IMR-90 (cell line): ENCODE measurements at regions not wholly inside any gene's neighbourhood (a gene's known extent, or its start where the extent isn't known, plus 50 kb on each side); places are given as distances from the start of the nearest gene placed in this dataset.

Experiments used
- ATAC-seq: fragments of 200-7000 bp; cut with Tn5 transposase; 2 replicates; pipeline ENCODE4 v1.9.1; 2020; ENCODE audit warnings: low read depth, mild to moderate bottlenecking, moderate library complexity
- BruUV-seq: library from RNA; stranded (reverse); fragments of 400-500 nt; replicated peaks from 2 replicates; lab custom pipeline; 2021; lab: Mats Ljungman, UMichigan
- CTCF ChIA-PET: fragments of 300-600 bp; formaldehyde crosslinking; extraction: SDS; loops from one replicate; lab custom pipeline; 2021; ENCODE audit warnings: antibody characterized with exemption; lab: Yijun Ruan, JAX
- POLR2A ChIA-PET: fragments of 300-600 bp; sonication (Branson Sonifier 250); formaldehyde crosslinking; loops from one replicate; lab custom pipeline; 2022; ENCODE audit warnings: antibody characterized with exemption; ENCODE audit not compliant: unreplicated experiment; lab: Charles Lee
- DNase-seq: peaks from one replicate; pipeline ENCODE4 v3.0.0; 2013
- H2AFZ ChIP-seq: replicated peaks from 2 replicates; pipeline ENCODE3; 2013; ENCODE audit warnings: low read length, mild to moderate bottlenecking; ENCODE audit not compliant: poor library complexity
- H2AK5ac ChIP-seq: 2 replicates; pipeline ENCODE4 v1.6.1; 2013; ENCODE audit warnings: low read depth, low read length, inconsistent platforms
- H2AK9ac ChIP-seq: replicated peaks from 2 replicates; pipeline ENCODE3; 2013; ENCODE audit warnings: mild to moderate bottlenecking, low read depth, low read length, moderate library complexity; ENCODE audit not compliant: poor library complexity
- H2BK120ac ChIP-seq: 2 replicates; pipeline ENCODE4 v1.6.1; 2013; ENCODE audit warnings: low read depth, low read length, inconsistent platforms
- H2BK15ac ChIP-seq: 3 replicates; pipeline ENCODE4 v1.6.1; 2013; ENCODE audit warnings: low read depth, low read length, inconsistent platforms
- H2BK20ac ChIP-seq: 2 replicates; pipeline ENCODE4 v1.6.1; 2013; ENCODE audit warnings: low read depth, mild to moderate bottlenecking, inconsistent platforms, low read length, moderate library complexity
- H2BK5ac ChIP-seq: 2 replicates; pipeline ENCODE4 v1.6.1; 2013; ENCODE audit warnings: mild to moderate bottlenecking, low read depth, low read length, inconsistent platforms; ENCODE audit not compliant: poor library complexity, severe bottlenecking
- H3K14ac ChIP-seq: replicated peaks from 2 replicates; pipeline ENCODE4 v1.6.1; 2013; ENCODE audit warnings: low read depth, low read length, inconsistent platforms
- H3K18ac ChIP-seq: 2 replicates; pipeline ENCODE4 v1.6.1; 2013; ENCODE audit warnings: low read depth, low read length, control low read depth
- H3K23ac ChIP-seq: 2 replicates; pipeline ENCODE4 v1.6.1; 2013; ENCODE audit warnings: low read depth, low read length, inconsistent platforms
- H3K27ac ChIP-seq: 2 replicates; pipeline ENCODE4 v1.5.1; 2013; ENCODE audit warnings: mild to moderate bottlenecking, control low read depth, low read length; ENCODE audit not compliant: insufficient read depth
- H3K27me3 ChIP-seq: 2 replicates; pipeline ENCODE4 v1.6.1; 2013; ENCODE audit warnings: low read length; ENCODE audit not compliant: control insufficient read depth, insufficient read depth
- H3K36me3 ChIP-seq: 2 replicates; pipeline ENCODE4 v1.6.1; 2013; ENCODE audit warnings: low read length, mixed read lengths; ENCODE audit not compliant: control insufficient read depth, insufficient read depth
- H3K4ac ChIP-seq: 2 replicates; pipeline ENCODE4 v1.6.1; 2013; ENCODE audit warnings: low read depth, low read length, inconsistent platforms
- H3K4me1 ChIP-seq: 2 replicates; pipeline ENCODE4 v1.6.1; 2013; ENCODE audit warnings: low read length, mixed read lengths; ENCODE audit not compliant: control insufficient read depth, insufficient read depth
- H3K4me2 ChIP-seq: 2 replicates; pipeline ENCODE4 v1.6.1; 2013; ENCODE audit warnings: low read depth, mild to moderate bottlenecking, control low read depth, low read length, moderate library complexity
- H3K4me3 ChIP-seq: 2 replicates; pipeline ENCODE4 v1.5.1; 2013; ENCODE audit warnings: low read depth, mild to moderate bottlenecking, control low read depth, low read length, moderate library complexity; ENCODE audit not compliant: insufficient read depth
- H3K56ac ChIP-seq: 2 replicates; pipeline ENCODE4 v1.6.1; 2013; ENCODE audit warnings: low read length, inconsistent platforms; ENCODE audit not compliant: insufficient read depth; ENCODE audit errors: extremely low read depth
- H3K79me1 ChIP-seq, 2 experiments: 2 replicates each; pipeline ENCODE4 v1.6.1; 2013; ENCODE audit warnings: low read length in 2 of 2, inconsistent platforms in 1 of 2, low read depth in 1 of 2
- H3K9ac ChIP-seq: 2 replicates; pipeline ENCODE4 v1.6.1; 2013; ENCODE audit warnings: low read depth, low read length, control low read depth
- H3K9me1 ChIP-seq: 2 replicates; pipeline ENCODE4 v1.6.1; 2013; ENCODE audit warnings: low read length, inconsistent platforms; ENCODE audit not compliant: insufficient read depth
- H3K9me3 ChIP-seq: 2 replicates; pipeline ENCODE4 v1.6.1; 2013; ENCODE audit warnings: low read length; ENCODE audit not compliant: control insufficient read depth, insufficient read depth
- H4K20me1 ChIP-seq: 2 replicates; pipeline ENCODE4 v1.6.1; 2013; ENCODE audit warnings: low read length, inconsistent platforms; ENCODE audit not compliant: insufficient read depth
- H4K5ac ChIP-seq: 2 replicates; pipeline ENCODE4 v1.6.1; 2013; ENCODE audit warnings: mild to moderate bottlenecking, low read depth, low read length, control low read depth
- H4K8ac ChIP-seq, 2 experiments: 2 replicates each; pipeline ENCODE4 v1.6.1; 2013; ENCODE audit warnings: low read depth in 2 of 2, low read length in 2 of 2, control low read depth in 1 of 2, inconsistent platforms in 1 of 2
- H4K91ac ChIP-seq: 2 replicates; pipeline ENCODE4 v1.6.1; 2013; ENCODE audit warnings: low read depth, low read length, inconsistent platforms; ENCODE audit not compliant: insufficient read depth
- BHLHE40 ChIP-seq: fragments of 150-350 bp; IDR thresholded peaks from 2 replicates; pipeline ENCODE4 v1.6.1; 2016; ENCODE audit warnings: mild to moderate bottlenecking, low read depth, low read length
- CEBPB ChIP-seq: IDR thresholded peaks from 2 replicates; pipeline ENCODE4 v1.6.1; 2012; ENCODE audit warnings: low read depth, low read length, improper control_type of control experiment
- CHD1 ChIP-seq: IDR thresholded peaks from 2 replicates; pipeline ENCODE4 v1.6.1; 2012; ENCODE audit warnings: low read depth, low read length, improper control_type of control experiment
- FOS ChIP-seq: fragments of 150-350 bp; IDR thresholded peaks from 2 replicates; pipeline ENCODE4 v1.6.1; 2016; ENCODE audit warnings: low read depth, low read length
- MAFK ChIP-seq: IDR thresholded peaks from 2 replicates; pipeline ENCODE4 v1.6.1; 2012; ENCODE audit warnings: low read depth, low read length, improper control_type of control experiment
- MAZ ChIP-seq: IDR thresholded peaks from 2 replicates; pipeline ENCODE4 v1.6.1; 2012; ENCODE audit warnings: low read depth, mild to moderate bottlenecking, low read length, improper control_type of control experiment, moderate library complexity, borderline replicate concordance
- MXI1 ChIP-seq: IDR thresholded peaks from 2 replicates; pipeline ENCODE4 v1.6.1; 2012; ENCODE audit warnings: low read depth, mild to moderate bottlenecking, low read length, moderate library complexity, borderline replicate concordance
- NFE2L2 ChIP-seq: fragments of 150-350 bp; IDR thresholded peaks from 2 replicates; pipeline ENCODE4 v1.6.1; 2016; ENCODE audit warnings: low read depth, mild to moderate bottlenecking, low read length
- POLR2A ChIP-seq: IDR thresholded peaks from 2 replicates; pipeline ENCODE4 v1.6.1; 2012; ENCODE audit warnings: mild to moderate bottlenecking, low read depth, low read length
- RAD21 ChIP-seq: IDR thresholded peaks from 2 replicates; pipeline ENCODE4 v1.6.1; 2012; ENCODE audit warnings: low read length, improper control_type of control experiment
- RCOR1 ChIP-seq: IDR thresholded peaks from 2 replicates; pipeline ENCODE4 v1.6.1; 2012; ENCODE audit warnings: mild to moderate bottlenecking, low read length, improper control_type of control experiment; ENCODE audit not compliant: insufficient replicate concordance
- RFX5 ChIP-seq: IDR thresholded peaks from 2 replicates; pipeline ENCODE4 v1.8.0; 2012; ENCODE audit warnings: low read depth, mild to moderate bottlenecking, low read length, moderate library complexity
- SMC3 ChIP-seq: fragments of 150-350 bp; IDR thresholded peaks from 2 replicates; pipeline ENCODE4 v1.6.1; 2016; ENCODE audit warnings: low read depth, mild to moderate bottlenecking, antibody characterized with exemption, low read length, moderate library complexity
- WGBS, 2 experiments: methylation state at CpG; one replicate each; pipeline versions ENCODE4 v1.1.5 to v1.1.7; 2013; ENCODE audit warnings: missing lambda C conversion rate in 2 of 2; ENCODE audit not compliant: insufficient read length in 1 of 2; ENCODE audit errors: extremely low coverage in 2 of 2; 5-methylcytosine and 5-hydroxymethylcytosine counted together
- dilution Hi-C: fragments of 300-500 bp; cut with HindIII; formaldehyde crosslinking; loops from one replicate; pipeline ENCODE4 v1.14.3; 2018; ENCODE audit warnings: low sequenced_read_pairs; ENCODE audit not compliant: unreplicated experiment
- in situ Hi-C: fragments of 300-500 bp; cut with MboI; formaldehyde crosslinking; loops from 3 replicates; pipeline ENCODE4 v1.14.3; 2019; ENCODE audit warnings: low sequenced_read_pairs, inconsistent platforms, mixed read lengths
- intact Hi-C: fragments of 100-400 bp; cut with micrococcal nuclease; formaldehyde crosslinking; loops from 2 replicates; pipeline ENCODE4 v1.10.0; 2022
- TF ChIP-seq, protein P1 (sequence below): fragments of 150-350 bp; IDR thresholded peaks from 2 replicates; pipeline ENCODE4 v1.6.1; 2017; ENCODE audit warnings: mild to moderate bottlenecking, antibody characterized with exemption, low read length, low read depth
- TF ChIP-seq, protein P2 (sequence below): fragments of 150-350 bp; IDR thresholded peaks from 2 replicates; pipeline ENCODE4 v1.6.1; 2016; ENCODE audit warnings: low read depth, mild to moderate bottlenecking, low read length, moderate library complexity, borderline replicate concordance
- TF ChIP-seq, protein P3 (sequence below): conservative IDR thresholded peaks from 2 replicates; pipeline ENCODE4 v1.5.1; 2012; ENCODE audit warnings: mild to moderate bottlenecking, low read depth, low read length, improper control_type of control experiment

DNA sequence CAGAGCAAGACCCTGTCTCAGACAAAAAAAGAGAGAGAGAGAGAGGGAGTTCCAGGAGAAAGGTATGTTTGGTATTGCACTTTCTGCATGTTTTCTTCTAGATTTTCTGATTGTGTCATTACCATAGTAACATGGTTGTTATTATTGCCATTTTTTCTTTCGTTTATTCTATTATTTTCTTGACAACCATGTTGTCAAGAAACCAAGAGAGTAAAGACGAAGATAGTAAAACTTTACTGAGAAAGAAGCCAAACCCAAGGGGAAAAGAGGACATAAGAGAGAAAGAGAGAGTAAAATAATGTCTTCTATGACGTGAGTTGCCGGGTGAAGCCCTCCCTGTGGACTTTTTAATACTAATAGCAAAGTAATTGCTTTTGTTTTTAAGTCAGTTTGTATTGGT is 1186.0 kb upstream of the SEL1L start:
- no peak overlapping the region for H3K9ac ChIP-seq
- ATAC-seq (no peak), DNase-seq (no peak)
- no peak overlapping the region for H3K18ac ChIP-seq
- no peak overlapping the region for H4K91ac ChIP-seq
- peaks cover 4% of the 10 kb centered on the region for H3K9me3 ChIP-seq
- dilution Hi-C loops (no loop called here), intact Hi-C loops (loop anchor here (10.0 kb wide), 1 partner anchor 1345 kb away; no protein-coding TSS in a partner anchor), in situ Hi-C loops (no loop called here)
- H4K20me1 ChIP-seq: no peaks in the 10 kb centered on the region
- no TSS peak for BruUV-seq
- H3K27ac ChIP-seq: no peak overlapping the region
- no peak overlapping the region for H4K5ac ChIP-seq
- no peak overlapping the region for H2AFZ ChIP-seq
- POLR2A ChIA-PET: no interaction called here
- H2BK20ac ChIP-seq: no peak overlapping the region
- no peak overlapping the region for H3K4me3 ChIP-seq
- H3K4me2 ChIP-seq: no peak overlapping the region
- H2BK5ac ChIP-seq: no peak overlapping the region
- H3K4ac ChIP-seq: no peak overlapping the region
- H3K79me1 ChIP-seq: no peaks in the 10 kb centered on the region
- WGBS, 2 experiments: no CpG with 5 or more reads among the region's 4 CpGs
- H4K8ac ChIP-seq: no peak overlapping the region
- no peak overlapping the region for H3K56ac ChIP-seq
- no peak overlapping the region for H2AK9ac ChIP-seq
- H3K4me1 ChIP-seq: no peaks in the 10 kb centered on the region
- CTCF ChIA-PET: no interaction called here
- H3K9me1 ChIP-seq: no peaks in the 10 kb centered on the region
- no peak overlapping the region for H3K14ac ChIP-seq
- no peaks in the 10 kb centered on the region for H3K27me3 ChIP-seq
- H2BK120ac ChIP-seq: no peak overlapping the region
- H3K23ac ChIP-seq: no peak overlapping the region
- TF ChIP-seq, protein P1, sequence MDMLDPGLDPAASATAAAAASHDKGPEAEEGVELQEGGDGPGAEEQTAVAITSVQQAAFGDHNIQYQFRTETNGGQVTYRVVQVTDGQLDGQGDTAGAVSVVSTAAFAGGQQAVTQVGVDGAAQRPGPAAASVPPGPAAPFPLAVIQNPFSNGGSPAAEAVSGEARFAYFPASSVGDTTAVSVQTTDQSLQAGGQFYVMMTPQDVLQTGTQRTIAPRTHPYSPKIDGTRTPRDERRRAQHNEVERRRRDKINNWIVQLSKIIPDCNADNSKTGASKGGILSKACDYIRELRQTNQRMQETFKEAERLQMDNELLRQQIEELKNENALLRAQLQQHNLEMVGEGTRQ: no peak
- TF ChIP-seq POLR2A: no peak
- no peak for TF ChIP-seq MAFK
- TF ChIP-seq SMC3: no peak
- TF ChIP-seq FOS: no peak
- TF ChIP-seq BHLHE40: no peak
- no peak for TF ChIP-seq RAD21
- TF ChIP-seq MXI1: no peak
- TF ChIP-seq RFX5: no peak
- TF ChIP-seq NFE2L2: no peak
- no peak for TF ChIP-seq CEBPB
- no peak for TF ChIP-seq CHD1
- TF ChIP-seq RCOR1: no peak
- no peak for TF ChIP-seq MAZ
- TF ChIP-seq, protein P2, sequence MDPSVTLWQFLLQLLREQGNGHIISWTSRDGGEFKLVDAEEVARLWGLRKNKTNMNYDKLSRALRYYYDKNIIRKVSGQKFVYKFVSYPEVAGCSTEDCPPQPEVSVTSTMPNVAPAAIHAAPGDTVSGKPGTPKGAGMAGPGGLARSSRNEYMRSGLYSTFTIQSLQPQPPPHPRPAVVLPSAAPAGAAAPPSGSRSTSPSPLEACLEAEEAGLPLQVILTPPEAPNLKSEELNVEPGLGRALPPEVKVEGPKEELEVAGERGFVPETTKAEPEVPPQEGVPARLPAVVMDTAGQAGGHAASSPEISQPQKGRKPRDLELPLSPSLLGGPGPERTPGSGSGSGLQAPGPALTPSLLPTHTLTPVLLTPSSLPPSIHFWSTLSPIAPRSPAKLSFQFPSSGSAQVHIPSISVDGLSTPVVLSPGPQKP: no peak
- TF ChIP-seq, protein P3, sequence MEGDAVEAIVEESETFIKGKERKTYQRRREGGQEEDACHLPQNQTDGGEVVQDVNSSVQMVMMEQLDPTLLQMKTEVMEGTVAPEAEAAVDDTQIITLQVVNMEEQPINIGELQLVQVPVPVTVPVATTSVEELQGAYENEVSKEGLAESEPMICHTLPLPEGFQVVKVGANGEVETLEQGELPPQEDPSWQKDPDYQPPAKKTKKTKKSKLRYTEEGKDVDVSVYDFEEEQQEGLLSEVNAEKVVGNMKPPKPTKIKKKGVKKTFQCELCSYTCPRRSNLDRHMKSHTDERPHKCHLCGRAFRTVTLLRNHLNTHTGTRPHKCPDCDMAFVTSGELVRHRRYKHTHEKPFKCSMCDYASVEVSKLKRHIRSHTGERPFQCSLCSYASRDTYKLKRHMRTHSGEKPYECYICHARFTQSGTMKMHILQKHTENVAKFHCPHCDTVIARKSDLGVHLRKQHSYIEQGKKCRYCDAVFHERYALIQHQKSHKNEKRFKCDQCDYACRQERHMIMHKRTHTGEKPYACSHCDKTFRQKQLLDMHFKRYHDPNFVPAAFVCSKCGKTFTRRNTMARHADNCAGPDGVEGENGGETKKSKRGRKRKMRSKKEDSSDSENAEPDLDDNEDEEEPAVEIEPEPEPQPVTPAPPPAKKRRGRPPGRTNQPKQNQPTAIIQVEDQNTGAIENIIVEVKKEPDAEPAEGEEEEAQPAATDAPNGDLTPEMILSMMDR: no peak
- H2BK15ac ChIP-seq: no peak overlapping the region
- H3K36me3 ChIP-seq: no peaks in the 10 kb centered on the region
- H2AK5ac ChIP-seq: no peak overlapping the region
